ENCODE measurements at regions not wholly inside any gene's neighbourhood (a gene's known extent, or its start where the extent isn't known, plus 50 kb on each side); places are given as distances from the start of the nearest gene placed in this dataset.

DNA sequence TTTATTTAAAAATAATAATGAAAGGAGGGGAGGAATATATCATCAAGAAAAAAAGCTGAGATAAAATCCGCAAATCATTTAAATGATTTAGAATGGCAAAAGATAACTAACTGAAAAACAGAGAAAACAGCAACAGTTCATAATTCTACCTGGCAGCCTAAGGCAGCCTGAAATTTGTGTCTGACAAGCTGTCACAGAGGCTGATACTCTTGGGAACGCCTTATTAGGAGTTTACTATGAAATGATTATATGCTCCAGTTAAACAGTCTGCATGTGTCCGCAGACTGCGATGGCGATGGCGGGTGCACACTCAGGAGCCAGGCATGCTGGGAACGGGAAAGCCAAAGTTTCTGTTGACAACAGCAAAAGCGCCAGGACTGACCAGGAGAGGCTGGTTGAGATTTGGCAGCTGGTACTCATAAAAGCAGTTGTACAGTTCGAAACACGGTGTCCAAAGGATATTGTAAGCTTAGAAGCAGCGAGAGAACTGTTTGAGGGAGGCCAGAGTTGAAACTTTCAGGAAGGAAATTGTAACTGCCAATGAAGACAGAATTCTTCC lies 172.9 kb upstream of the MPPED2 start:
- no peak for DNase-seq (ENCODE audit: low read depth, low spot score)
- POLR2A ChIA-PET = no interaction called here
- no peak overlapping the region for H2AFZ ChIP-seq (ENCODE audit: control insufficient read depth, low read depth, low read length)
- intact Hi-C loops (cut with micrococcal nuclease; ENCODE audit: unreplicated experiment) (no loop called here), in situ Hi-C loops (cut with MboI) (no loop called here)
- TF ChIP-seq JUND (IDR thresholded peaks at IDR 0.05; ENCODE audit: low read depth, low read length) = no peak
- no peak for TF ChIP-seq NBN (IDR thresholded peaks at IDR 0.05)
- no peak for TF ChIP-seq MEF2A (IDR thresholded peaks at IDR 0.05; ENCODE audit: insufficient read depth, low read depth, low read length)
- no peak for TF ChIP-seq YY1 (IDR thresholded peaks at IDR 0.05; ENCODE audit: low read depth, low read length)
- no peak for TF ChIP-seq E2F4 (IDR thresholded peaks at IDR 0.05; ENCODE audit: low read depth, low read length)
- TF ChIP-seq CEBPZ (IDR thresholded peaks at IDR 0.05; ENCODE audit: low read depth, low read length) = no peak
- TF ChIP-seq RBBP5 (conservative IDR thresholded peaks at IDR 0.05) = no peak
- no peak for TF ChIP-seq FOXK2 (IDR thresholded peaks at IDR 0.05)
- no peak for TF ChIP-seq ZNF687 (IDR thresholded peaks at IDR 0.05)
- no peaks in the 10 kb centered on the region for H3K27me3 ChIP-seq (replicated peaks in 1 of 2; ENCODE audit: control insufficient read depth in 2 of 2, insufficient read depth in 2 of 2, low read length in 1 of 2)
- CTCF ChIA-PET = interaction anchor here (0.9 kb wide), 1 partner anchor 15 kb away, joined by 3 read pairs; no protein-coding TSS in a partner anchor
- H3K9me3 ChIP-seq (replicated peaks; ENCODE audit: control insufficient read depth, insufficient read depth, low read length) = no peaks in the 10 kb centered on the region
- RAD21 ChIA-PET (ENCODE audit: unreplicated experiment) = no interaction called here
- H4K20me1 ChIP-seq (ENCODE audit: control insufficient read depth, insufficient read depth) = no peaks in the 10 kb centered on the region
- no peaks in the 10 kb centered on the region for H3K79me2 ChIP-seq (ENCODE audit: control insufficient read depth, insufficient read depth, low read length)
- H3K27ac ChIP-seq (ENCODE audit: control insufficient read depth, insufficient read depth) = no peak overlapping the region
- no peak overlapping the region for H3K4me2 ChIP-seq (ENCODE audit: control insufficient read depth, insufficient read depth)
- WGBS (ENCODE audit: insufficient coverage, insufficient replicate concordance, low lambda C conversion rate, missing lambda C conversion rate) = 36% methylated on average over 11 of the region's 11 CpGs
- ATAC-seq = no peak
- SMC1A ChIA-PET (ENCODE audit: uncharacterized antibody, unreplicated experiment) = interaction anchor here (0.9 kb wide), 1 partner anchor 28 kb away, joined by 3 read pairs; no protein-coding TSS in a partner anchor
- BruUV-seq (replicated peaks) = no TSS peak
- H3K4me3 ChIP-seq = no peak overlapping the region
- no peaks in the 10 kb centered on the region for H3K4me1 ChIP-seq (ENCODE audit: control insufficient read depth, insufficient read depth, low read length)
- H3K36me3 ChIP-seq (ENCODE audit: control insufficient read depth in 2 of 2, insufficient read depth in 2 of 2, low read length in 1 of 2) = no peaks in the 10 kb centered on the region
- no peak for FAIRE-seq
- no peak overlapping the region for H3K9ac ChIP-seq (ENCODE audit: control insufficient read depth, insufficient read depth, low read length)

Data from GM12878 (cell line).